ENCODE measurements at regions not wholly inside any gene's neighbourhood (a gene's known extent, or its start where the extent isn't known, plus 50 kb on each side); places are given as distances from the start of the nearest gene placed in this dataset.

DNA sequence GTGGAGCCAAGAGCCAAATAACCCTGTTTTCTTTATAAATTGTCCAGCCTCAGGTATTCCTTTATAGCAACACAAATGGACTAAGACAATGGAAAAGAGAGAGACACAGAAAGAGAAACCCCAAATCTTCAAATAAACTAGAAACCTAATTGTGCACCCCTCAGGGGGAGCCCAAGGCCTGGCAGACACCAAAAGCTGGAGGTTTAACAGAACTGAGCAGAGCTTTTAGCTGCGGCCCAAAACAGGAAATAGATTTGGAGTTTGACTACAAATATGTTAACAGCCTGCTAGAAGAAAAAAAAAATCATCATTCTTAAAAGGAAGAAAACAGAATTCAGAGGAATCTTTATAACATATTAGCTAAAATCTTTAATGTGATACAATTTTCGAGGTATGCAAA, 1135.0 kb downstream of the GATA3 start:
- DNase-seq = no peak

DNA sequence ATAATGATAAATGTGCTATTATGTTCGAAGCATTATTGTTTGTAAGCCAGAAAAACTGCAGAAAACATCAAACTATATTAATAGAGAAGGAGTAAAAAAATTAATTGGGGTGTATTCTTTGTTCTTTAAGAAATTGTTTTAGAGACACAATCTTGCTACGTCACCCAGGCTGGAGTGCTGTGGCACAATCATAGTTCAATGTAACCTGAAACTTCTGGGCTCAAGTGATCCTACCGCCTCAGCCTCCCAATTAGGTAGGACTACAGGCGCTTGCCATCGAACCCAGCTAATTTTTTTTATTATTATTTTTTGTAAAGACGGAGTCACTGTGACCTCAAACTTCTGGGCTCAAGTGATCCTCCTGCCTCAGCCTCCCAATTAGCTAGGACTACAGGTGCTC, 1138.6 kb downstream of the GATA3 start:
- DNase-seq = no peak

DNA sequence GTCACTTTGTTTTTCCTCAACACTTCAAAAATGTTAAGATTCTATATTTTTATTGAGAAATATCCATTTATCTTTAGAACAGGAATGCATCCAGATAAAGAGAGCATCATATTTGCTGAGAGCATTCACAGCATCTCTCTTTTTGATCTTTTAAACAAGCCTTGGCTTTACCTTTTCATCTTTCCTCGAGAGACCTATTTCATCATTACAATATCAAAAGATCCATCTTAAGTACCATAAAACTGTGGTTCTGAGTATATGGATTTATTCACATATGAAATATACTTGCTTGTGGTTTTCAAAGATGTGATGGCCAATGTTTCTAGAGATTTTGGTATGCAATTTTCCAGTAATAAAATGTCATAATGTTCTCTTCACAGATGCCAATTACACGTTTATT, 1140.9 kb downstream of the GATA3 start:
- DNase-seq = no peak

DNA sequence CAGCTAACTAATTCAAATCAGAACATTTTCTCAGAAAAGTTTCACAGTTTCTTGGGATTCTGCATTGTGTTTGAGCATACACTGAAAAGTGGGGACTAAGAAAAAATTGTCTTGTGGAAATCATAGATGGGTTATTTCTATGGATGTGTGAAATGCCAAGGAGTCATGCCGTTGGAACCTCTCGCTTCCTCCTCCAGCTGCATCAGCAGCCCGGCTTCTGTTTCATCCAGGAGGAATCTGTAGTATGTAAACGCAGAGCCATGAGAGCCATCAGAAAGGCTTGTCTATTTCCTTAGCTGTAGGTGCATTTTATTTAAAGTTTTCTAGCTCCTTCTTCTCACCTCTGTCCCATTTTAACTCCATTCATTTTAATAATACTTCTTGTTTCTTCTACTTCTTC, 1144.1 kb downstream of the GATA3 start:
- no peak for DNase-seq

DNA sequence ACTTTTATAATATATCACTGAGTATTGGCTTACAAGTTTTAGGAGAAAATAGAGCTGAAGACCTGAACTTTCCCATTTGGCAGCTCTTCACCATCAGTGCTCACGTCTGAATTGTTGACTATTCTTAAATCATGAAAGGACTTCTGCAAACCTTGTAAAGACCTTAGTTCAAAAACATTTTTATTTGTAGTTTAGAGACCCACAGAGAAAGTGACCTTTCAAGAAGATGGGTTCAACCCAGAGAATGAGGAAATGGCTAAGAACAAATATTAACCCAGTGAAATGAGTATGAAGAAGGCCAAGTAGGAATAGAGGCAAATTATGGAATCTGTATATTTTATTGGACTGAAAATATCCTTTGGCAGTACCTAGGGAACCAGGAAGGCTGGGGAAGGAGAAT, 1151.1 kb downstream of the GATA3 start:
- no peak for DNase-seq

DNA sequence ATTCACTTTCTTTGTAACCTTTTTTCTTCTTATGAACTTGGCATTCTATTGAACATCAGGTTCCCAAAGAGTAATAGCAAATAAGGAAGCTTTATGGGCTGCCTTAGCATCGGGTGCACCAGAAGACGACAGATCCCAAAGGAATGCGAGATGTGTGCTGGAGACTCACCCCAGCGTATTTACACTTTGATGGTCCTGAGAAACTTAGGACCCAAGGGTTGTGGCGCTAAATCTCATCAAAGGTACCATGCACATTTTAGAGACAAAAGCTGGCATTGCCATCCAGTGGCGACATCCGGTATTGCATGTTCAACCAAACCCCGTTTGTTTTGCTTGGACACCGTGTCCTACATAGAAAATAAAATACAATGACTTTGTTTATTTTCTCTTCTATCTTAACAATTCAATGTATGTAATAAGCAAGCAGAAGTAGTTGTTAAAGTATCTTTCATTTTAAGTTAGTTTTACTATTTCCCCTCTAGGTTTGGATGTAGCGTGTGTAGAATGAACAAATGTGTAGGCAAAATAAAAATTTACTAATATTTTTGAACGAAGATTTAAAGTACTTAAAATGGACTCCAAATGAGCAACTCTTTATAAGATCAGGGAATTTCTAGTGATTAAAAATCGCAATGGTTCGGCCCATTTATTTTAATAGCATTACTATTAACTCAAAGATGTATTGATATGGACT, 1154.8 kb downstream of the GATA3 start:
- DNase-seq = peak; percentile 67

DNA sequence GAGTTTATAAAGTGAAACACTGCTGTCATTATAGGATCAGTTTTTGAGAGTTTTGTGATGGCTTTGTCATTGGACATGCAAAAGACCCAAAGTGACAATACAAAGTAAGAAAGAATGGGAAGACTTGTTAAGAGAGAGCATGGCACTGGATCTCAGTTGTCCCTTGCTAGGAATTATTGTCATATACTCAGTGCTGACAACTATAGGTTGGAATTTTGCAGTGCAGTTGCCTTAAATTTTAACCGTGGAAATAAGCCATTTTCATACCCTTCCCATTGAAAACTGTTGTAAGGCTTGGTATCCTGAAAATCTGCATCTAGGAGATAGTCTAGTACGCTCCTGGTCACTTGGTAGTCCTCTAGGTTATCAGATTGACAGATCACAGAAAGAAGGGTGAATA, 1156.7 kb downstream of the GATA3 start:
- no peak for DNase-seq

DNA sequence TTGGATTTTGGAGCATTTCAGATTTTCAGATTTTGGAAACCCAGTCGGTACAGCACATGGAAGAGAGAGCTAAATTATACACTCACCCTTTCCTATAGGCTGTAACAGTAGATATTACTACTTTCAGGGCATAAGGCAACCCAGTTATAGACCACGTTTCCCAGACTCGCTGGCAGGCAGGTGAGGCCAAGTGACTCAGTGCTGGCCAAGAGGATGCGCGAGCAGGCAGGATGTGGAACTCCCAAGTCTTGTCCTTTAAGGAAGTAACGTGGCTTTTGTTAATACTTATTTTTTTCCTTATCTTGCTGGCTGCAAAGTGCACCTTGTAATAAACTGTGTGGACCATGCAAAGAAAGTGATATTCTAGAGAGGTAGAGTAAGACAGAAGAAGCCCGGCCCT, 1160.1 kb downstream of the GATA3 start:
- DNase-seq = no peak

DNA sequence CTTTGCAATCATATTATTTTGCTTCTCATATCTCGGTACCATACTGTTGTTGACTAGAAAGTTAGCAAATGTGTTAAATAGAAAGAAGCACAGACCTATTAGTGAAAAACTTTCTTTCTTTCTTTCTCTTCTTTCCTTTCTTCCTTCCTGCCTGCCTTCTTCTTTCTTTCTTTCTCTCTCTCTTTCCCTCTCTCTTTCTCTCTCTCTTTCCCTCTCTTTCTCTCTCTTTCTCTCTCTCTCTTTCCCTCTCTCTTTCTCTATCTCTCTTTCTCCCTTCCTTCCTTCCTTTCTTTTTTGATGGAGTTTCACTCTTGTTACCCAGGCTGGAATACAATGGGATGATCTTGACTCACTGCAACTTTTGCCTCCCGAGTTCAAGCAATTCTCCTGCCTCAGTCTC, 1160.6 kb downstream of the GATA3 start:
- no peak for DNase-seq

DNA sequence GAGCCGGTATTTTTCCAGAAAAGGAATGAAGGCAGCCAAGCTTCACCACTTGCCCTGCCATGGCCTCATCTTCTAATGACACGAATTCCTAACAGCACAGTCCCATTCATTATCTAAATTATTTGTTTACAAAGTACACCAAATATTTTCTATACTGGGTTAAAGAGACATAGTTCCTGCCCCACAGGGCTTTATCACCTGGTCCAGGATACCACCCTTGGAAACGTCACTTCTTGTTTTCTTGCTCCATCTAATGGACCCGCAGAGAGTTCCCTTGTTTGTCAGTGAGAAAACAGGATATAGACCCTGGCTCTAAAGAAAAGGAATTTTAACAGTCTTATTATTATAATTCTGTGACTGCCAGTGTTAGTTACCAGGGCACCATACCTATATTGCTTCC, 1165.4 kb downstream of the GATA3 start:
- no peak for DNase-seq

DNA sequence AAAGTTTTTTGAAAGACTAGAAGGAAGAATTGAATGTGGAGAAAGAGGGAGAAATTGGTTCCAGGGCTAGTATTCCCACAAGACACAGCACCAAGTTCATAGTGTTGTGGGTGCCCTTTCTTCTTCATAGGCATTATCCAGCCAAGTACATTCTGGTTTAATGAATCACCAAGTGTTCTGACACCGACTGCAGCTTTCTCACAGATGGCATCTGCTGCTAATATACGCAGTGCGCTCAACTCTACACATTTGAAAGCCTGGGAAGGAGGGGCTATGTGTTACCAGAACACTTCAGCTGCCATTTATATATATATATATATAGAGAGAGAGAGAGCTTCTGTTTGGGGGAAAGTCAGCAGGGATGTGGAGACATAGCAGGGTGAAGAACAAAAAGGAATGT, 1168.4 kb downstream of the GATA3 start:
- no peak for DNase-seq

DNA sequence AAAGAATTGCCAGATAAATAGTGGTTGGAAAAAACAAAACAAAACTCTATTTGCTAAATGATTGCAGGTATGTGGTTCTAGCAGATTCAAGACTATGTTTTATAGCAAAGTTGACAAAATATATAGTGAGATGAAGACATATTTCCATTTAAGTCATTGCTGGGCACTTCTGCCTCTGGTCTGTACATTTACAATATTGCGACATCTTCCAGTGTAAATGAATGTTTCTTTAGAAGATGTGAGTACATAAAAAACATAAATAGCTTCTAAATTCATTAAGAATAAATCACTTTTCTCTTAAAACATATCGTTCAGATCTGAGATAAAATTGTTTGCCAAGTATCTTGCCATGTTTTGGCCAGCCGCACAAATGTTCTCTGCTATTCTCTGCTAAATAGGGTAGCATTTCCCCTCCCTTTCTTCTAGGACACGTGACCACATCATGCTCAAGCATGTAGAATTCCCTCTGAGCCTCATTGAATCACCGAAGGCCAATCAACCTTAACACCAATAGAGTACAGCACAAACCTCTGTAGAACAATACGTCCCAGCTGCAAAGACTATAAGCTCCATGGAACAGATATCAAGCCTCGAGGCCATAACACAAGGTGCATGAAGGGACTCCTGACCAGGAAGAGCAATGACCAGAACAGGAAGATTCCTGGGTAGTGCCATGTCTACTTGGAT, 1173.3 kb downstream of the GATA3 start:
- no peak for DNase-seq

DNA sequence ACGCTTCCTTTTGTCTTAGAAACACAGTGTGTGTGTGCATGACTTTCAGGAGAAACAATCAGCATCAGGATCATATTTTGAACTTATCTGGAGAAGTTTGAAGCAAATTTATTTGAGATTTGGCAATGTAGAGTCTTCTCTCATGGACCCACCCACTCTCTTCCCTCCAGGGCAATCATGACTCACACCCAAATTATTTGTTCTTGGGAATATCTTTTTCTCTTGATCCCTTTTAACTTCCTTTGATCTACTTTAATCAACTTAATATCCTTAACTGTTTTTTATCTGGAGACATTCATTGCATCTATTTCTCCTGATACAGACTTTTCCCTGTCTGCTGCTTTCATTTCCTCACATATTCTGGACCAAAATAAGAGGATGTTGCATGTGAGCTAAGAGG, 1174.3 kb downstream of the GATA3 start:
- DNase-seq = no peak

DNA sequence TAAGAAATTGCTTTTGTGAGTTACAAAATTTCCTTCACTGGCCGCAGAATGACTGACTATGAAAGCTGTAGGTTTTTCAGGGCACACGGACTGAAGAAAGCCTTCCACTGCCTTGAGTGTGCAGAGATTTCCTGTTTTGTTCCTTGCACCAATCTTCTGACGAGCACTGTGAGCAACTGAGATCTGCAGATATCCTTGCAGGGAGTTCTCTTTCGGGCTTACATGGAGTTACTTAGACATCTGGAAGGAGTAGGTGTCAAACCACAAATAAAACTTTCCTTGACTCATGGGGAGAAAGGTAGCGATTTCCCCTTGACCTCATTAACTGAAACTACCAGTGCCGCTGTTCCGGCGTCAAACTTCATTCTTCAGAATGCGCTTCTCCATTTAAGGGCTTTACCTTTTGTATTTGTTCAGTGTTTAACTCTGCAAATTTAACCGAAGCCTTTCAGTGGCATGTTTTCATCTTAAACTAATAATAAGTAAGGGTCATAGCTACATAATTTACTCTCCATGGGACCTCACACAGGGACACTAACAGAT, 1175.3 kb downstream of the GATA3 start:
- no peak for DNase-seq

DNA sequence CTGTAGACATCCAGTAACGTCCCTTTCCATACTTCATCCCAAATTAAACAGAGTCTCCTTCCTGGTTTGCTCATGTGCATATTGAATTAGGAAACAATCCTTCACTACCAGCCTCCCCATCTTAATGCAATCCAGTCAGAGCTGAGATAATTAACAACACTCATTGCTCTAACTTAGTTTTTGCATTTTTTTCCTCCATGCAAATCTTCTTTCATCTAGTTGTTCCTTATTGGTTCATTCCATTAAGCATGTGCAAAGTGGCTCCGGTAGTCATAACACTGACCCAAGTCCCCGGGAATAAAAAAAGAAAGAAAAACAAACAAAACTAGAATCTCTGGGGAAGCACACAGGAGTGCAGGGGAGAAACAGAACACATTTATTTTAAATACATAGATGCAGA, 1176.1 kb downstream of the GATA3 start:
- no peak for DNase-seq

DNA sequence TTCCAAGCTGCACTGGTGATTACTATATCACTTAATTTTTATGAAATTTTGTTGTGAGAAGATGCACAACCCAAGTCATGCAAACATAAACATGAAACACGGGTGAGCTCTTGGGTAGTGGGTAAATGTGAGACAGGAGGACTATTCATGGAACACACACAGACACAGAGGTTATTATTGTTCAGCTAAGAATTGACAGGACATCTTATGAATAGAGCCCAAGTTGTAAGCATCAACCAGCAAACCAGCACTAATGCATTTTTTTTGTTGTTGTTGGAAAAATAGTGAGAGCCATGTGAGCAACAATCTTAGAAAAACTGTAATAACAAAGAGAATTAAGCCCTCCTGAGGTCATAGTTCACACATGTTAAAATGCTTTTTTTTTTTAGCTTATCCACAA, 1179.7 kb downstream of the GATA3 start:
- no peak for DNase-seq

DNA sequence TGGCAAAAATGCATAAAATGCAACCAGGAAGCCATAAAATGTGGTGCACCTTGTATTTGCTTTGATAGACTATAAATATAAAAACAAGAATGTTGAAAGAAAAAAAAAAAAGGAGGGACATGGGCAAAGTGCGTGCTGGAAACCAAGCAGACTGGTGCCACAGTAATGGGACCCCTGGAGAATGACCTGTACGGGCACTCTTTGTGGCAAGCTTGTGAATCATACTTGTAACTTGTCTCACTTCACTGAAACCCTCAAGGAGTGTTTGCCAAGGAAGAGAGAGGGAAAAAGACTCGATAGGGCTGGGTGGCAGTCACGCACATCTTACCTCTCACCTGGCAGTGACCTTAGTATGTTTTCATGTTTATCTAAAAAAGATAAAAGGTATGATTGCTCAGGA, 1183.6 kb downstream of the GATA3 start:
- no peak for DNase-seq

DNA sequence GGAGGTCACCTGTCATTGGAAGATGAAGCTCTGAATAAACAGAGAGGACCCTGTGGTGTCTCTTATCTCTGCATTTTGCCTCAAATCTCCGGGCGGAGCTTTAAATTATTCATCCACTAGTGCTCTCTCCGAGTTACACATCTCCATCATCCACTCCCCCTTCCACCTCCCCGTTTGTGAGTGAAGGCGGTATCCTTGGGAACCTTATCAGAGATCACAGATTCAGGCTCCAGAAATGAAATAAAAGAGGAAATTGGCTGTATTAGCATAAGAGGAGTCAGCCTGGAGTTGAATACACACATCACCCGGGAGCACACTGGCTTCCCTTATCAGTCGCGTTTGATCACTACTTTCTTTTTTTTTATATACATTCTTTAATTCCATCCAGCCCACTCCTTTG, 1184.8 kb downstream of the GATA3 start:
- no peak for DNase-seq

DNA sequence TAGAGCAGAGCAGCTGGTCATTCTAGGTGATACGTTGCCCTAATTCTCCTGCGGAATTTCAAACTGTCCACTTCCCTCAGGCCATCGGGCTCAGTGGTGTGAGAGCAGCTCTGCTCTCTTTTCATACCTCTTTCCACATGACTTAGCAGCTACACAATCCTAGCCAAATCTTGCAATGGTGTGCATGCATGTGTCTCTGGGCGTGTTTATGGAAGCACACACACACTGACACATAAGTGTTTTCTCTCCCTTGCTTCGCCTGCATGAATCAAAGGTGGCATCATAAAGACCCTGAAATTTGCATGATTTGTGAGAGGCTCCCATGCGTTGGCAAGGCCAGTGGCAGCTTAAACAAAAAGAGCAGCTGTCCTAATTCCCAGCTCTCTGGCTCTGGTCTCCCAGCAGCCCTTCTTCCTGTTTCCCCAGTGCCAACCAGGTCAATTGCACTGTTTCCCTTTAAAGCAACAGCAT, 1189.5 kb downstream of the GATA3 start:
- DNase-seq = no peak

DNA sequence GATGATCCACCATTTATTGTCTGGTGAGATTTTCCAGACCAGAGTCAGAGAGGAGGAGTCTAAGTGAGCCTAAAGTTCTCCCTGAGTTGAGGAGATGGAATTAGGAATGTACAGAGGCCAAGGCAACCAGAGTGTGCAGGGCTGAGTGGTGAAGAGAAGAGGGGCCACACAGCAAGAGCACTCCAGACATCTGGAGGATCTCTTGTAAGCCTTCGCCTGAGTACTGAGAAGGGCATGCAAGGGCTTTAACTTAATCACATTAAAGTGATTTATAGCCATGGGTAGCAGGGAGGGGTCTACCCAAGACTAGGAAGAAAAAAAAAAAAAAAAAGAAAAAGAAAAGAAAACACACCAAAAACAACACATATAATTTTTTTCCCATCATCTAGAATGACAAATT, 1190.4 kb downstream of the GATA3 start:
- DNase-seq = no peak

DNA sequence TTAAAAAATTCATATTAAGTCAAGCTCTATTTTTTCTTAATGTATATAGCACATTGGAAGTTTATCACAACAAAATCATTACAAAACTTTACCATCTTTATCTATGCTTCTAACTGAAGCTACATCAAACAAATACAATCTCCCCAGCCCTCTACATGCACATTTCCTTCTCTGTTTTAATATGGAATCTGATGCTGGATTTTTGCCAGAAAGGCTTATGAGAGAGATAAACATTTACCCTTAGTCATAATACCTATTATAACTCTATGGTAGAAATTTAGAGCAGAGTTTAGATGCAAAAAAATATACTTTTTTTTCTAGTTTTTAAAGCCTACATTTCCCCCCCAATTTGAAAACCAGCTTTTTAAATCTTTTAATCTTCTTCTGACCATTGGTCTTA, 1198.6 kb downstream of the GATA3 start:
- no peak for DNase-seq

DNA sequence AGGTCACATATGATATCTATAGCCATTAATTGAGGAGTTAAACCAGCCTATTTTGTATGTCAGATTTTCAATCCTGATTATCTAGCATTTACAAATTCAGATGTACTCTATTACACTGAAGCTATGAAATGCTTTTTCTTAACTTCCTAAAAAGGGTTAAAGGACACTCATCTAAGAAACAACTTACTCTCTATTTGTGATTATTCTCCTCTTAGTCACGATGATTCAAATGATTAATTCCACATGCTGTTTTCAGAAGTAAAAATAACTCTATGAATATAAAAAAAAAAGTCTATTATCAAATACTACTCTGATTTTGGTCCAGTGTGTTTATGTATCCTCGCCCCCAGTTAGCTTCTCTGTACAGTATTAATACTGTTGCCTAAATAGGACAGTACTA, 1199.9 kb downstream of the GATA3 start:
- DNase-seq = no peak

DNA sequence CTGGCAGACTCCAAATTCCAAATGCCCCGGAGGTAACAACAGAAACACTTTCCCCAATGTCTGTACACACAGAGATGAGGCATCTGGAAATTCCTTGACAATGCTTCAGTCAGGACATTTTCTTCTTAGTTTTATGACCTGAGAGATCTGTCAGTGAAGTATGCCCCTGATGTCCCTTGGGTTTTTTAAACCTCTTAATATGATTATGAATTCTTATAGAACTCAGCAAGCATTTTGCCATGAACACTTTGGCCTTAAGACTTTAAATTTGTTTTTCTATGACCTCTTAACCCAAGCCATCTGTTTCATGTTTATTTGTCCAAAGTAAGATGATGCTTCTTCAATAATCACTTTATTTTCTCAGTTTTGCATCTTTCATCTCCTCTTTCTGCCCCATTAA, 1206.2 kb downstream of the GATA3 start:
- DNase-seq = no peak

DNA sequence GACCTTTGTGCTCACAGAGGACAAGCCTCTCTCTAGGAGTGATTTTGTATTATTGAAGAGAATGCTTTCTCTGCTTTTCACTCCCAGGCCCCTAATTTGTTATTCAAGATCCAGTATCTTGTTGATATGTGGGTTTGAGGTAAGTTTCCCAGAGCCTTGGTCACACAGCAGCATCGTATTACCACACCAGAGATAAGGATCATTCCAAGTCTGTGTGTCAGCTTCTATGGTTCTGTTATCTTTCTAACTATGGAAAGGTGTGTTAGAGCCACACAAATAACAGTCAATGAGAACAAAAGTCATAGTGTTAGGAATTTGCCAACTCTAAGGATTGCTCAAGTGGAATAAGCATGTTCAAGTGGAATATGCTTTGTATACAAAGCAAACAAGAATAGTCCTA, 1208.3 kb downstream of the GATA3 start:
- DNase-seq = no peak

DNA sequence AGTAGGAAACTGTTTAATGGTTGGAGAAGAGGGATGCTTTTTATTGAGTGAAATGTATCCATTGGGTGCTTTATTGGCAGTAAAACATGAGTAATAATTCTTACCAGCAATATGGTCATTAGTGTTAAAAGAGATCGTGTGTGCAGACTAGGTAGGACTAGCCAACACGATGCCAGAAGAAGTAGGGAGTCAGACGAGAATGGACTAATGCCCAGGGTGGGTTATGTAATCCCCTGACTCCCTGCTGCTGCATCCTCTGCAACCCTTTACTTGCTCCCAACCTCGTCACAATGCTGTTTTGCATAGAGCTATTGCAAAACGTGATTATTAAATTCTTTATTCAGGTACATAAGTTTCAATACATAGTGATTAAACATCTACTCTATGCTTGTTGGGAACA, 1213.7 kb downstream of the GATA3 start:
- no peak for DNase-seq
